SIG-M5 (cell line): ENCODE measurements at regions not wholly inside any gene's neighbourhood (a gene's known extent, or its start where the extent isn't known, plus 50 kb on each side); places are given as distances from the start of the nearest gene placed in this dataset.
A peak's percentile ranks its signal among the peaks of the same experiment; 100 is the strongest.
"Not testable (repeated sequence)": the region's sequence is repeated elsewhere in the genome, so short reads cannot be mapped to it uniquely, and the experiment has no call there.

Source experiments
- DNase-seq: peaks from one replicate; lab custom pipeline; 2025; lab: John Stamatoyannopoulos, UW

GRCh38 chr14:54010981-54011380, 54.4 kb upstream of the BMP4 start:
- no peak for DNase-seq

DNA sequence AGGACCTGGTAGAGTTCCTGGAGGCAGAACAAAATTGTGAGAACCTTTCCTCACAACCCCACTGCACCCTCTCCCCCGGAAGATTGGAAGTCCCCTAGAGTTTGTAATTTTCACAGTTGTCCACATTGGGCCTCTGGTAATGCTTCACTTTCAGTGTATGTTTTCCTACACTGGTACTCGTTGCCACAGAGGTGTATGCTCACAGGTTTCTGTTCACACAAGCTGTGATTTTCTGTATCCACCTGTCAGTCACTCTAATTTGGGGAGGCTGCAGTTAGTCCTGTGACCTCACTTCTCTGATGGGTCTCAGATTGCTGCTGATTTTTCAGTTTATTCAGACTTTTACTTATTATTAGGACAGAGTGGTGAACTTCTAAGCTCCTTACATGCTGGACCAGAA, 66.4 kb upstream of the BMP4 start:
- DNase-seq: no peak

DNA sequence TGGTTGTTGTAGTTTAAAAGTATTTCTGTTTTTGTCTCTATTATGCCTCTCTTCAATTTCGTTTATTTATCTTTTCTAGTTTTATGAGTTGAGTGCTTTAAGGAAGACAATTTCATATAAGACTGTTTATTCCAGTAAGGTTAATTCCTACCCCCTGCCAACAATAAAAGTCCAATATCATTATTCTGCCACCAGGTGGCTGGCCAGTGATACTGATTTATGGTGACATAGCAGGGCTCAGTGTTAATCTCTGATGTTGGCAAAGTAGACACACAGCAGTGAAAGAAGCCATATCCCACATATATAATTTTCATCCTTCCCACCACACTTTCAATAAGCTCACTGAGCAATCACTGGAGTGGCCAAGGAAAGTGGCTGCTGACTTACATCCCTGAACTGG, 69.0 kb upstream of the BMP4 start:
- no peak for DNase-seq

GRCh38 chr14:54026671-54027070, 70.0 kb upstream of the BMP4 start:
- no peak for DNase-seq

GRCh38 chr14:54030996-54031395, 74.4 kb upstream of the BMP4 start:
- not testable (repeated sequence) for DNase-seq

- DNase-seq: not testable (repeated sequence)
Observed at GRCh38 chr14:54033285-54033684, 76.7 kb upstream of the BMP4 start.

- DNase-seq: no peak
Observed at GRCh38 chr14:54038724-54039123, 82.1 kb upstream of the BMP4 start.

GRCh38 chr14:54039311-54039710, 82.7 kb upstream of the BMP4 start:
- DNase-seq: no peak

- no peak for DNase-seq
Observed at GRCh38 chr14:54040846-54041245, 84.2 kb upstream of the BMP4 start.

DNA sequence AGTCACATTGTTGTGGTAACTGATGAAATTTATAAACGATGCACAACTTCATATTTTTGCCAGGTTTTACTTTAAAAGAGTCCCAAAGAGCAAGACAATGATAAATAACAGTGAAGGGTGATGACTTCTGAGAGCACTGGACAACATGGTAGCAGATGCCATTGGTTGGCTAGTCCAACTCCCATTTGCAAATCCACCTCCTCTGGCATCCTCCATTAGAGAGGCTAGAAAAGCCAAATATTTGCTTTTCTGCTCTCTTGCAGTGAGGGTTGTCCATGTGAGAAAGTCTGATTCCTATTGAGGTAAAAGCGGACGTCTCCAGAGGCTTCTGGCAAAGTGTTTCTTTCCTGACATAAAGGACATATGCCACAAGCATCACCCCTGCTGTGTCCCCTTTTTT, 89.6 kb upstream of the BMP4 start:
- no peak for DNase-seq

DNA sequence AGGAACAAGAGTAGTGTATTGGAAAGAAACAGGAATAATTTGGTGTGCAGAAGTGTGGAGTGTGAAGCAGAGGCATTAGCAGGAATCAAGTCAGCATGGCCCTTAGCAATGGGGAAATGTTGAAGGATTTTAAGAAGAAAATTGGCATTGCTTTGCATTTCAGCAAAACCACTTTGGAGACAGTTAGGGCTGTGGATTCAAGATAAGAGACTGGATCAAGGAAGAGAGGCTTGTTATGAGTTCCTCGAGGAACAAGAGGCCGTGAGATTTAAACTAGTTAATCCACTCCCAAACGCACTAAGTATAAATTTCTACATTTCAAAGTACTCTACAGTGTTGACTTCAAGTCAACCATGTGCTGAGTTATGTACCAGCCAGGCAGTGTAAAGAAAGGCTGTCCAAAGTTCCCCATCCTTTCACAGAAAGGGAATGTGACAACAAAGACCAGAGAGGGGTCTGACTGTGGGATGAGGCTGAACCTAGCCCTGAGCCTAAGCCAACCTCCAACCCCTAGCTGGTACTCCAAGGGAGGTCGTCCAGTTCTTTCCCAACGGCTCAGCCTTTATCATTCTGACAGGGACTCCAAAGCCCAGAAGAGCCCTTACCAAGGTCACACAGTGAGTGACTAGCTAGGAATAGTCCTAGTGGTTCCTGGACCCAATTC, 91.2 kb upstream of the BMP4 start:
- no peak for DNase-seq

DNA sequence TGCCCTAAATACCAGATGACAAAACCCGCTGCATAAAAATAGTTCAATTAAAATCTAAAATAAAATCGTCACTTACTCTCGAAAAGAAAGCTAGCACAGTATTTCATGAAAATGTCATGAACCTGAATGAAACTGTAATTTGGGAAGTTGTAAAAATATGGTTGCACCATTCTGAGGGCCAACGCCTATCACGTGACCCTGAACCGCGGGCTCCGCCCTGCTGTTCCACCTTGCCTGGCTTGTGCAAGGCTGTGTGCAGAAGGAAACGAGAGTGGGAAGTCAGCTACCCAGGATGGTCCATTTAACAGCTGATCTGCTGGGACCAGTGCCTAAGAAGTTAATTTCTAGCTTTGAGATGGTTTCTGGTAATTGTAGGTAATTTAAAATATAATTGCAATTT, 91.7 kb upstream of the BMP4 start:
- peak; percentile 24 for DNase-seq

DNA sequence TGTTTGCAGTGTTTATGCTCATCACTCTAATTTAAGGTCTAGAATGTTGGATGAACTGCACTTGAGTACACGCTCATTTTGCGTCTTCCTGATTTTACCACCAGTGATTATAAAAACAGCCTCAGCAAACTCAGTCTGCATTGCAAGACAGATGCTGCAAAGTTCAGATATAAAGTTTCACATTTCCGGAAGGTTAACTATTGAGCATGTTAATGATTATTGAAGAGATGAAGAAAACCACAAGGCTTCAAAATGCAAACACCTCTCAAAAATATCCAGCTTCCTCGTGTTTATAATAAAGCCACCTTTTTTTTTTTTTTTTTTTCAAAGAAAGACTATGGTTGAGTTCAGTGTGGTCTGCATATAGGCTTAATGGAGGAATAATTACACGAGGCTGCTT, 92.1 kb upstream of the BMP4 start:
- no peak for DNase-seq

GRCh38 chr14:54050759-54051158, 94.1 kb upstream of the BMP4 start:
- no peak for DNase-seq

DNA sequence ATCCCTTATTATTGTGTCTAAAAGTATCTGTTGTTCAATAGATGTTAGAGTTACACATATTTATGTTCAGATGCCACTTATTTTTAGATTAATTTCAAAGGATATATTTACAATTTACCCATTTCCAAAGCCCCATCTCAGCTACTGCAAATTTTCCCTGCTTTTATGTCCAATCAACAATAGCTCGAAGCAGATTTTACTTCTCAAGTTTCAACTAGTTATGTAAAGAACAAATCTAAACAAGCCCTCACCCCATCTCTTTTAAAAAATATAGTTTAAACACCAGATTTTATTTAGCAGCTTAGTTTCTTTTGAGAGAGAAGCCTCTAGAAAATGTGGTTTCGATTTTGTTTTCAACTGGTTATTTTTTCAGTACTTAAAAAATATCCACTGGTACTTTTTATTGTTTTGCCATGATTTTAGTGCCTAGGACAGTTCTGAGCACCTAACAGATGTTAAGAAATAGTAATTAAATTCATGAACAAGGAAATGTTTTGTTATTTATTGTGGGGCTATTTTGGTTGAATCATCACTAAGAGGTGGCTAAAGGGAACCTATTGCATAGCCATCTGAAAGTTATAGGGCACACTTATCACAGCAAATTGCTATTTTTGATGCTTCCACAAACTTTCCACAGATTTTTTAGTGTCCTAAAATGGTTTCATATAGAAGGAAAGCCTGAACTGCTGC, 96.2 kb upstream of the BMP4 start:
- DNase-seq: no peak

DNA sequence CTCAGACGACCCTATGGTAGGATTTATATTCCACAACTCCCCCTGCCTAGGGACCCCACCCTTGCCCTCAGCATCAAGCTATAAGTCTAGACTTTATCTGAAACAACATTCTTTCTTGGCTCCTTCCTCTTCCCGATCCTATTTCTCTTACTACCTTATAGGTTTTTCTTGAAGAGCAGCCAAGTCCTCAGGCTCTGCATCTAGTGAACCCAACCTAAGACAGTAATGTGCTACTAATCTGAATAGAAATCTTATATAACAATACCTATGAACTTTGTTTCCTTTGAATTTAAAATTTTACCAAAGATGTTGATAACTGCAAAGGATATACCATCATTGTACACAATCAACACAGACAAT, 96.7 kb upstream of the BMP4 start:
- DNase-seq: no peak

- DNase-seq: no peak
Observed at GRCh38 chr14:54058505-54058904, 101.9 kb upstream of the BMP4 start.

DNA sequence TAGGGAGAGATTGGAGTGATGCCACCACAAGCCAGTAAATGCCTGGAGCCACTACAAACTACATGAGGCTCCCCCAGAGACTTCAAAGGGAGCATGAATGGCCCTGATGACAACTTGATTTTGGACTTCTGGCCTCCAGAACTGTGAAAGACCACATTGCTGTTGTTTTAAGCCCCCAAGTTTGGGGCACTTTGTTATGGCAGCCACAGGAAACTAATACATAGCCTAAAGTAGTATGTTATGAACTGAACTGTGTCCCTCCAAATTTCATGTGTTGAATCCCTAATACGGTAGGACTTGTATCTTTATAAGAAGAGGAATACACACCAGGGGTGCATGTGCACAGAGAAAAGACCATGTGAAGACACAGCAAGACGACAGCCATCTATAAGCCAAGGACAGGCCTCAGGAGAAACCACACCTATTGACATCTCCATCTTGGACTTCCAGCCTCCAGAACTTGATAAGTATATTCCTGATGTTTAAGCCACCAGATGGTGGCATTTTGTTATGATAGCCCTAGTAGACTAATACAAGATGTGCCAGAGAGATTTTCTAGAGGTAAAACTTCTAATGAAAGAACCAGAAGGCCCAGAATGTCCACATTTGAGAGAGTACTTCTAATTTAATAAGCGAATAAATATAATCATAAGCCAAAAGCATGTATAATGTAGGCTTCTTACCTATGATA, 127.1 kb upstream of the BMP4 start:
- DNase-seq: no peak

DNA sequence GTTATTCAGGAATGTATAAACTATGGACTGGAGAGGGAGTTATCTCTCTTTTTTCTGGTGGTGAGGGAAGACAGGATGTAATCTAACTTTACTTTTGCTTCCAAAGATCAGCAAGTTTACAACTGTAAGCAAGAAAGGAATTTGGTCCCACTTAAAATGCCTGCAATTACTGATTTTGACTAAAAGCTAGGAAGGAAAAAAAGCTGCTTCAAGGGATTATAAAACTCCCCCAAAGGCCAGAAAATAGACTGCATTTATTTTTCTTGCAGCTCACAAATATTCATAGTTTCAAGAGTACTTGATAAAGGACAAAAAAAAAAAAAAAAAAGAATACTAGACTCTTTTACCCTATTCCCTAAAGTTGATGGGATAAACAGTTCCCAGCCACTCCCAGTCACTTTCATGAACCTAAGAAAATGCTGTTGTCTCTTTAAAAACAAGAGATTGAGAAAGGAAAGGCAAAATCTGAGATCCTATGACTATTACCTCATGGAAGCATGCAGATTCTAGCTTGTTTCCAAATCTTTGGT, 128.7 kb upstream of the BMP4 start:
- no peak for DNase-seq

DNA sequence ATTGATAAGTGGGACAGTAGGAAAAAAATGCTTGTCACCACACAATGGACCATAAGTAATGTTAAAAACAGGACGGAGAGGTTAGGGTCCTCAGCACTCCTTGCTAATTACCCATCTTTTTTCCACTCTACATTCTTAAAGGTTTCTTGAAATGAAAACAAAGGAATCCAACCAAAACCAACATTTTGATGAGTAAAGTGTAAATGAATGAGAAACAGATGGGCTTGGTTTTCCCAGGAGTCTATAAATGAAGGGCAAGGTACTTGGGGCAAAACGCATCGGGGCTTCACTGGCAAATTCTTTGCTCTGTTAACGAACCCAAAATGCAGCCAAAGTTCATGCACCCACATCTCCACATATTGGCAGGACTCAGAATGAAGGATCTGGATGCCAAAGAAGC, 129.2 kb upstream of the BMP4 start:
- no peak for DNase-seq

DNA sequence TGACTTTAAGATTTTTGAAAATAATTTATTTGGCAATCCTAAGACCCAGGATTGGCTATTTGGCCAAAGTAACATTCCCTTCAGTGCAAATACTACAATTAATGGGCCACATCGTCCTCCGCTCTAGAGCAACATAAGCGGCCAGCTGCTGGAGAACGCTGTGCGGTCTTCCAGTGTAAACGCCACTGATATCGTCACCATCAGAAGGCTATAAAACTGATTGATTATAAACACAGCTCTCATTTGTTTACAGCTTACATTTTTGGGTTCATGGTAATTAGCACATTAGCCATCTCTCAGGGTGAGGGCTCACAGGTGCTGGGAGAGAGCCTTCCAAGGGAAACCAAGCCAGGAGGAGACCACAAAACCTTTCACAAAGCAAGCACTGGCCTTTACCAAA, 130.1 kb upstream of the BMP4 start:
- DNase-seq: no peak

DNA sequence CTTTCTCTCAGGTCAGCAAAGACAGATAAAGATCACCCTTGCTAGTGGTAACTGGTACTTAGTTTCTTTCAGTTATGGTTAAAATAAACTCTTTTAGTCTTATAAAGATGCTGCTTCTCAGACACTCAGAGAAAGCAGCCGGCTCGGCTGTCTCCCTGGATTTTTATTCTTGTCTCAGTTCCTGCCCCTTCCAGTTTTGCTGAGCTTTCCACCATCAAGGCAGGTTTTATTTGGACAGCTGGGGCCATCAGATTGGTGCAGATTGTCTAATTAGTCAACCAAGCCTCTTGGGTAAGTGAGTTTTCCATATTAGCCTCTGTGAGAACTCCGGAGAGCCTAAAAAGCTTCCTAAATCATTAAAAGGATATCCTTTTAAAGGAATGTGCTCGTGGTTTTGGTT, 130.8 kb upstream of the BMP4 start:
- no peak for DNase-seq

GRCh38 chr14:54088271-54088670, 131.6 kb upstream of the BMP4 start:
- DNase-seq: no peak
